HEK293 (cell line): ENCODE measurements at regions not wholly inside any gene's neighbourhood (a gene's known extent, or its start where the extent isn't known, plus 50 kb on each side); places are given as distances from the start of the nearest gene placed in this dataset.

Source experiments
- CTCF ChIA-PET: fragments of 350-600 bp; formaldehyde crosslinking; extraction: SDS; loops from one replicate; lab custom pipeline; 2021; ENCODE audit warnings: antibody characterized with exemption; lab: Yijun Ruan, JAX
- POLR2A ChIA-PET: fragments of 300-600 bp; formaldehyde crosslinking; extraction: SDS; loops from one replicate; lab custom pipeline; 2020; ENCODE audit warnings: antibody characterized with exemption, inconsistent platforms; lab: Yijun Ruan, JAX
- H3K27ac ChIP-seq: fragments of 200-500 bp; sonication (Bioruptor generic); 2 replicates; pipeline ENCODE4 v1.5.1; 2014; ENCODE audit warnings: low read depth, low read length, control low read depth, inconsistent platforms; ENCODE audit errors: extremely low read depth
- H3K36me3 ChIP-seq, 2 experiments: fragments of 200-500 bp in 1 of 2; sonication (Bioruptor generic) in 1 of 2; 1 replicate in 1 of 2; 2 replicates in 1 of 2; pipeline ENCODE4 v1.5.1; 2014 to 2017; ENCODE audit warnings: inconsistent platforms in 2 of 2, low read length in 2 of 2; ENCODE audit not compliant: control insufficient read depth in 2 of 2, insufficient read depth in 1 of 2
- H3K4me1 ChIP-seq: fragments of 200-500 bp; sonication (Bioruptor generic); 2 replicates; pipeline ENCODE4 v1.5.1; 2014; ENCODE audit warnings: mild to moderate bottlenecking, low read length, inconsistent platforms; ENCODE audit not compliant: control insufficient read depth, insufficient read depth
- H3K4me3 ChIP-seq: 2 replicates; pipeline ENCODE4 v1.5.1; 2011; ENCODE audit warnings: low read depth, mild to moderate bottlenecking, control low read depth, low read length, moderate library complexity
- H3K9me3 ChIP-seq: fragments of 200-500 bp; sonication (Bioruptor generic); 2 replicates; pipeline ENCODE4 v1.5.1; 2014; ENCODE audit warnings: low read depth, low read length, inconsistent platforms; ENCODE audit not compliant: control insufficient read depth, insufficient read depth
- HOXA7 ChIP-seq: sonication (generic); formaldehyde crosslinking; IDR thresholded peaks from 2 replicates; pipeline ENCODE4 v1.8.1; 2022; ENCODE audit warnings: missing genetic modification reagents, borderline replicate concordance
- KLF16 ChIP-seq: fragments of 450-650 bp; formaldehyde crosslinking; IDR thresholded peaks from 2 replicates; pipeline ENCODE4 v1.5.1; 2017; ENCODE audit warnings: missing biosample characterization, missing genetic modification characterization
- KLF8 ChIP-seq: fragments of 450-650 bp; formaldehyde crosslinking; IDR thresholded peaks from 2 replicates; pipeline ENCODE4 v1.5.1; 2016; ENCODE audit warnings: missing biosample characterization, missing genetic modification characterization
- KLF9 ChIP-seq: fragments of 450-650 bp; formaldehyde crosslinking; IDR thresholded peaks from 2 replicates; pipeline ENCODE4 v1.5.1; 2016; ENCODE audit warnings: missing biosample characterization, missing genetic modification characterization, low read depth
- WT1 ChIP-seq: fragments of 450-650 bp; formaldehyde crosslinking; IDR thresholded peaks from 2 replicates; pipeline ENCODE4 v1.5.1; 2016; ENCODE audit warnings: missing biosample characterization, missing genetic modification characterization
- ZBTB17 ChIP-seq: fragments of 450-650 bp; formaldehyde crosslinking; IDR thresholded peaks from 2 replicates; pipeline ENCODE4 v1.5.1; 2016; ENCODE audit warnings: missing biosample characterization, missing genetic modification characterization
- ZBTB44 ChIP-seq: fragments of 450-650 bp; IDR thresholded peaks from 2 replicates; pipeline ENCODE4 v1.5.1; 2018; ENCODE audit warnings: missing biosample characterization, mild to moderate bottlenecking, missing genetic modification characterization
- ZFHX2 ChIP-seq: fragments of 450-650 bp; formaldehyde crosslinking; conservative IDR thresholded peaks from 2 replicates; pipeline ENCODE4 v1.5.1; 2016; ENCODE audit warnings: missing biosample characterization, missing genetic modification characterization
- ZFP69B ChIP-seq: fragments of 450-650 bp; formaldehyde crosslinking; IDR thresholded peaks from 2 replicates; pipeline ENCODE4 v1.5.1; 2016; ENCODE audit warnings: missing biosample characterization, missing genetic modification characterization
- ZNF114 ChIP-seq: fragments of 450-650 bp; formaldehyde crosslinking; IDR thresholded peaks from 2 replicates; pipeline ENCODE4 v1.5.0; 2017; ENCODE audit warnings: missing biosample characterization, missing genetic modification characterization
- ZNF174 ChIP-seq: fragments of 450-650 bp; formaldehyde crosslinking; IDR thresholded peaks from 2 replicates; pipeline ENCODE4 v1.5.0; 2017; ENCODE audit warnings: missing biosample characterization, mild to moderate bottlenecking, missing genetic modification characterization
- ZNF302 ChIP-seq: fragments of 450-650 bp; formaldehyde crosslinking; IDR thresholded peaks from 2 replicates; pipeline ENCODE4 v1.5.1; 2016; ENCODE audit warnings: missing biosample characterization, missing genetic modification characterization, low read depth
- ZNF433 ChIP-seq: fragments of 450-650 bp; formaldehyde crosslinking; IDR thresholded peaks from 2 replicates; pipeline ENCODE4 v1.5.1; 2016; ENCODE audit warnings: missing biosample characterization, missing genetic modification characterization, low read depth
- ZNF521 ChIP-seq: fragments of 450-650 bp; formaldehyde crosslinking; IDR thresholded peaks from 2 replicates; pipeline ENCODE4 v1.5.1; 2017; ENCODE audit warnings: missing biosample characterization, mild to moderate bottlenecking, missing genetic modification characterization
- ZNF548 ChIP-seq: fragments of 450-650 bp; formaldehyde crosslinking; IDR thresholded peaks from 2 replicates; pipeline ENCODE4 v1.5.1; 2016; ENCODE audit warnings: missing biosample characterization, missing genetic modification characterization
- ZNF558 ChIP-seq: fragments of 450-650 bp; formaldehyde crosslinking; IDR thresholded peaks from 2 replicates; pipeline ENCODE4 v1.5.1; 2016; ENCODE audit warnings: missing biosample characterization, missing genetic modification characterization
- ZNF571 ChIP-seq: fragments of 450-650 bp; formaldehyde crosslinking; IDR thresholded peaks from 2 replicates; pipeline ENCODE4 v1.5.0; 2017; ENCODE audit warnings: missing biosample characterization, missing genetic modification characterization
- ZNF664 ChIP-seq: fragments of 450-650 bp; formaldehyde crosslinking; IDR thresholded peaks from 2 replicates; pipeline ENCODE4 v1.5.1; 2016; ENCODE audit warnings: missing biosample characterization, missing genetic modification characterization
- ZNF670 ChIP-seq: fragments of 450-650 bp; formaldehyde crosslinking; IDR thresholded peaks from 2 replicates; pipeline ENCODE4 v1.5.1; 2016; ENCODE audit warnings: missing biosample characterization, missing genetic modification characterization, low read depth
- ZSCAN30 ChIP-seq: fragments of 450-650 bp; IDR thresholded peaks from 2 replicates; pipeline ENCODE4 v1.5.1; 2018; ENCODE audit warnings: missing biosample characterization, mild to moderate bottlenecking, missing genetic modification characterization, moderate library complexity
- ZXDB ChIP-seq: fragments of 450-650 bp; formaldehyde crosslinking; IDR thresholded peaks from 2 replicates; pipeline ENCODE4 v1.5.1; 2016; ENCODE audit warnings: missing biosample characterization, missing genetic modification characterization
- TF ChIP-seq, protein P1 (sequence below): fragments of 450-650 bp; formaldehyde crosslinking; IDR thresholded peaks from 2 replicates; pipeline ENCODE4; 2016; ENCODE audit warnings: missing biosample characterization, missing genetic modification characterization
- TF ChIP-seq, protein P2 (sequence below): fragments of 450-650 bp; formaldehyde crosslinking; IDR thresholded peaks from 2 replicates; pipeline ENCODE4 v1.5.1; 2017; ENCODE audit warnings: missing biosample characterization, missing genetic modification characterization
- TF ChIP-seq, protein P3 (sequence below): fragments of 450-650 bp; formaldehyde crosslinking; IDR thresholded peaks from 2 replicates; pipeline ENCODE4 v1.5.1; 2016; ENCODE audit warnings: missing biosample characterization, missing genetic modification characterization, low read depth

- H3K36me3 ChIP-seq: no peaks in the 10 kb centered on the region
- ChIA-PET CTCF (no interaction called here), POLR2A (no interaction called here)
- no peak overlapping the region for H3K27ac ChIP-seq
- H3K4me3 ChIP-seq: no peak overlapping the region
- no peaks in the 10 kb centered on the region for H3K4me1 ChIP-seq
- no peaks in the 10 kb centered on the region for H3K9me3 ChIP-seq
- TF ChIP-seq ZNF114 (tag by site-specific recombination): no peak
- no peak for TF ChIP-seq ZXDB (tag by site-specific recombination)
- TF ChIP-seq KLF9: no peak
- TF ChIP-seq, all 188 proteins: peak for 0
These were observed 228.9 kb downstream of the LHFPL1 start for GRCh38 chrX:112450810-112451209.

DNA sequence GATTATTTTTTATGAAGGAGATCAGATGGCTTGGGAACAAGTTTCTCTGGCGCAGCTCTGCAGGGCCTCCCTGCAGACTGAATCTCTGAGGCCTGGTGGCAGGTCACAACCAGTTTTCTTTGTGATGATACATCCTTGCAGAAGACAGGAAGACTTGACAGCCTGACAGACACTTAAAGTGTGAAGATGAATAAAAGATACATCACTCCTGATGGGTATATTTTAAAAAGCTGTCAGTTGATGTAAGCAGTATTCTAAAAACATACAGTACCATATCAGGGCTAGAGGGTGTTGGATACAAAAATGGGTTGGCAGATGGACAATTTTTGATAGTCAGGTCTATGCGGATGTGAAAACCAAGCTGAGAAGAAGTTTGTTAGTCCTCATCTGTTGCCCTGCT is 239.5 kb downstream of the LHFPL1 start:
- ChIA-PET POLR2A (no interaction called here), CTCF (no interaction called here)

GRCh38 chrX:112424166-112424565 is 255.6 kb downstream of the LHFPL1 start:
- Histone ChIP-seq H3K4me3 (no peak overlapping the region), H3K4me1 (no peaks in the 10 kb centered on the region), H3K27ac (no peak overlapping the region), H3K36me3 (no peaks in the 10 kb centered on the region), H3K9me3 (no peaks in the 10 kb centered on the region; the same call in 1 of the 2 replicates)
- TF ChIP-seq ZFHX2 (no peak), KLF16 (tag by site-specific recombination) (no peak), ZNF521 (no peak), ZBTB44 (tag by site-specific recombination) (no peak), ZNF571 (no peak), KLF8 (tag by site-specific recombination) (no peak), ZNF302 (tag by site-specific recombination) (no peak)
- TF ChIP-seq, protein P1, sequence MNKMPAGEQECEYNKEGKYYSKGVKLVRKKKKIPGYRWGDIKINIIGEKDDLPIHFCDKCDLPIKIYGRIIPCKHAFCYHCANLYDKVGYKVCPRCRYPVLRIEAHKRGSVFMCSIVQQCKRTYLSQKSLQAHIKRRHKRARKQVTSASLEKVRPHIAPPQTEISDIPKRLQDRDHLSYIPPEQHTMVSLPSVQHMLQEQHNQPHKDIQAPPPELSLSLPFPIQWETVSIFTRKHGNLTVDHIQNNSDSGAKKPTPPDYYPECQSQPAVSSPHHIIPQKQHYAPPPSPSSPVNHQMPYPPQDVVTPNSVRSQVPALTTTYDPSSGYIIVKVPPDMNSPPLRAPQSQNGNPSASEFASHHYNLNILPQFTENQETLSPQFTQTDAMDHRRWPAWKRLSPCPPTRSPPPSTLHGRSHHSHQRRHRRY (tag by site-specific recombination): no peak
- ChIA-PET POLR2A (no interaction called here), CTCF (no interaction called here)

More for the DNA sequence above, 239.5 kb downstream of the LHFPL1 start:
- TF ChIP-seq ZNF670 (tag by site-specific recombination): no peak
- TF ChIP-seq ZBTB17 (tag by site-specific recombination): no peak
- TF ChIP-seq ZNF433 (tag by site-specific recombination): no peak
- TF ChIP-seq WT1 (tag by site-specific recombination): no peak
- TF ChIP-seq, protein P2, sequence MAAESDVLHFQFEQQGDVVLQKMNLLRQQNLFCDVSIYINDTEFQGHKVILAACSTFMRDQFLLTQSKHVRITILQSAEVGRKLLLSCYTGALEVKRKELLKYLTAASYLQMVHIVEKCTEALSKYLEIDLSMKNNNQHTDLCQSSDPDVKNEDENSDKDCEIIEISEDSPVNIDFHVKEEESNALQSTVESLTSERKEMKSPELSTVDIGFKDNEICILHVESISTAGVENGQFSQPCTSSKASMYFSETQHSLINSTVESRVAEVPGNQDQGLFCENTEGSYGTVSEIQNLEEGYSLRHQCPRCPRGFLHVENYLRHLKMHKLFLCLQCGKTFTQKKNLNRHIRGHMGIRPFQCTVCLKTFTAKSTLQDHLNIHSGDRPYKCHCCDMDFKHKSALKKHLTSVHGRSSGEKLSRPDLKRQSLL (tag by site-specific recombination): no peak
- TF ChIP-seq ZXDB (tag by site-specific recombination): no peak
- no peak for TF ChIP-seq ZNF664 (tag by site-specific recombination)
- TF ChIP-seq ZSCAN30: no peak
- TF ChIP-seq, protein P3, sequence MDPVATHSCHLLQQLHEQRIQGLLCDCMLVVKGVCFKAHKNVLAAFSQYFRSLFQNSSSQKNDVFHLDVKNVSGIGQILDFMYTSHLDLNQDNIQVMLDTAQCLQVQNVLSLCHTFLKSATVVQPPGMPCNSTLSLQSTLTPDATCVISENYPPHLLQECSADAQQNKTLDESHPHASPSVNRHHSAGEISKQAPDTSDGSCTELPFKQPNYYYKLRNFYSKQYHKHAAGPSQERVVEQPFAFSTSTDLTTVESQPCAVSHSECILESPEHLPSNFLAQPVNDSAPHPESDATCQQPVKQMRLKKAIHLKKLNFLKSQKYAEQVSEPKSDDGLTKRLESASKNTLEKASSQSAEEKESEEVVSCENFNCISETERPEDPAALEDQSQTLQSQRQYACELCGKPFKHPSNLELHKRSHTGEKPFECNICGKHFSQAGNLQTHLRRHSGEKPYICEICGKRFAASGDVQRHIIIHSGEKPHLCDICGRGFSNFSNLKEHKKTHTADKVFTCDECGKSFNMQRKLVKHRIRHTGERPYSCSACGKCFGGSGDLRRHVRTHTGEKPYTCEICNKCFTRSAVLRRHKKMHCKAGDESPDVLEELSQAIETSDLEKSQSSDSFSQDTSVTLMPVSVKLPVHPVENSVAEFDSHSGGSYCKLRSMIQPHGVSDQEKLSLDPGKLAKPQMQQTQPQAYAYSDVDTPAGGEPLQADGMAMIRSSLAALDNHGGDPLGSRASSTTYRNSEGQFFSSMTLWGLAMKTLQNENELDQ (tag by site-specific recombination): no peak
- no peak for TF ChIP-seq ZFP69B
- no peak for TF ChIP-seq ZNF558 (tag by site-specific recombination)
- TF ChIP-seq ZNF548 (tag by site-specific recombination): no peak
- TF ChIP-seq HOXA7 (CRISPR knock-in tag): no peak
- no peak for TF ChIP-seq ZNF174 (tag by site-specific recombination)
- no peaks in the 10 kb centered on the region for H3K4me1 ChIP-seq
- no peaks in the 10 kb centered on the region for H3K9me3 ChIP-seq
- H3K36me3 ChIP-seq: no peaks in the 10 kb centered on the region
- H3K4me3 ChIP-seq: no peak overlapping the region
- no peak overlapping the region for H3K27ac ChIP-seq
